Body of pancreas (tissue), 4 donors: ENCODE measurements at regions not wholly inside any gene's neighbourhood (a gene's known extent, or its start where the extent isn't known, plus 50 kb on each side); places are given as distances from the start of the nearest gene placed in this dataset.

Experiments used
- CTCF ChIP-seq, 7 experiments: fragments of 450-650 bp in 4 of 7; fragments of 200-600 bp in 3 of 7; sonication (generic) in 3 of 7; IDR thresholded peaks; one replicate each; pipeline ENCODE4 v1.5.1; 2016 to 2019; ENCODE audit warnings: antibody characterized with exemption in 7 of 7
- POLR2A ChIP-seq, 3 donors: fragments of 450-650 bp; IDR thresholded peaks; one replicate each; pipeline ENCODE4 v1.6.1; 2016; ENCODE audit warnings: antibody characterized with exemption in 3 of 3, mild to moderate bottlenecking in 2 of 3

DNA sequence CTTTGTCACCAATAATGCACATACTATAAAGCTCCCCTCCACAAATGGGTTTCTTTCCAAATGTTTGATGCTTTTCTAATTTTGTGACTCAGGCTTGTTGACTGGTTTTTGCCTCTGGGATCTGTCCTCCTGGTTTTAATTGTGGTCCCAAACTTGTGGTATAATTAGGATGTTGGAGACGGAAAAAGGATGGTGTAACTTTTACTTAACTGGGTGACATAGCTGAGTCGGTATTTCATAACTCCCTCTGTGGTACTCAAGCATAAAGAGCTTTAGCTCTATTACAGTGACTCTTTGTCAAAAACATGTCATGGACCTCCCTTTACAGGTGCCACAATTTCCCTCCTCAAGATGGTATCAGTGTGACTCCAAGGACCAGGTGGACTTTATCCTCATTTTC is 119.7 kb upstream of the RBPJ start:
- TF ChIP-seq CTCF (IDR thresholded peaks at IDR 0.05) (no peak), POLR2A (IDR thresholded peaks at IDR 0.05) (no peak)
